NCI-H1436 (cell line): ENCODE measurements at regions not wholly inside any gene's neighbourhood (a gene's known extent, or its start where the extent isn't known, plus 50 kb on each side); places are given as distances from the start of the nearest gene placed in this dataset.

Source experiments
- DNase-seq: peaks from one replicate; lab custom pipeline; 2025; lab: John Stamatoyannopoulos, UW

DNA sequence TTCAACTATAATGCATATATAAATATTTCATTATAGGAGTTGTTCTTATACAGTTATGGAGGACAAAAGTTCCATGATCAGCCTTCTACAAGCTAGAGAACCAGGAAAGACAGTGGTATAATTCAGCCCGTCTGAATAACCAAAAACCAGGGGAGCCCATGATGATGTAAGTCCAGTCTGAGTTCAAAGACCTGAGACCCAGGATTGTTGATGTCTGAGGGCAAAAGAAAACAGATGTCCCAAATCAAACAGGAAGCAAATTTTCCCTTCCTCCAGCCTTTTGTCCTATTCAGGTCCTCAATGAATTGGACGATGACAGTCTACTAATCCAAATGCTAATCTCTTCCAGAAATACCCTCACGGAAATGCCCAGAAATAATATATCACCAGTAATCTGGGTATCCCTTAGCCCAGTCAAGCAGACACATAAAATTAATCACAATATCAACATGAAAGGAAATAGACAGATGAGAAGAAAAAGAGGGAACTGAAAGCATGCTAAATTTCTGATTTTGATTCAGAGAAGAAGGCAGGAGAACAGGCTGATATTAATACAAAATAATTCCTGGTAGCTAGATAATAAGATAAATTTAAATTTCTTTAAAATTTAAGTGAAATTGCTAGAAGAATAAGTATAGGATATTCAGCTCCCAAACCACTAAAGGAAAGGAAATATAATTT lies 255.6 kb upstream of the CTAGE1 start:
- DNase-seq: no peak

DNA sequence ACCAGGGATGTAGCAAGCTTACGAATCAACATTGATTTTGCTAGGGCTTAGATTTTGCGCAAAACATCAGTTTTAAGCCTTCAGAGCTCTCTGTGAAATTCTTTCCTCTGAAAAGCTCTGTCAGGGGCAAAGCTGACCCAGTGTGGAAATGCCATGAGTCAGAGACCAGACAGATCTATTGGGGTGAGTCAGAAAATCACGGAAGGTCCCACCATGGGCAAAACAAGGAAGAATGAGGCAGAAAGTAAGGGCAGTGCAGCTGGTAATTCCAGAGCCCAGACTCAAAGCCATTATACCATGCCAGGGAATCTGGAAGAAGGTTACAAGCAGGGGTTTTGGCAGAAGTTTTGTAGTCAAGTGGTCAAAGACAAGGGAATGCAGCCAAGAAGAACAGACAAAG lies 256.6 kb upstream of the CTAGE1 start:
- no peak for DNase-seq

DNA sequence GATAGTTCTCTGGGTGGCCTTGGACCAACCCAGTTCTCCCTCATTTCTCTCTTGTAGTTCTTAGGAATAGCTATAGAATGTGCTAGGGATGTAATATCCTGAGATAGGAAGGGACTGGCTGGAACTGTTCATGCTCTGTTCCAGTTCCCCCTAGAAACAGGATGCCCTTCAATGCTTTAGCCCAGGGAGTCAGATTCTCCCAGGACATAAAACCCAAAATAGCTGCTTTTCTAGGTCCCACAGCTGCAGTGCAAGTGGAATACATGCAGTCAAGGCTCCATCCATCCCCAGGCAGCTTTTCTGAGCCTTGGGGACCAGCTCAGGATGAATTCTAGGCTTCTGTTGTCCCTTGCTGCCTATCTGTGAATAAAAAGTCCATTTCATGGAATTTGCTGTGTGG lies 257.3 kb upstream of the CTAGE1 start:
- no peak for DNase-seq

DNA sequence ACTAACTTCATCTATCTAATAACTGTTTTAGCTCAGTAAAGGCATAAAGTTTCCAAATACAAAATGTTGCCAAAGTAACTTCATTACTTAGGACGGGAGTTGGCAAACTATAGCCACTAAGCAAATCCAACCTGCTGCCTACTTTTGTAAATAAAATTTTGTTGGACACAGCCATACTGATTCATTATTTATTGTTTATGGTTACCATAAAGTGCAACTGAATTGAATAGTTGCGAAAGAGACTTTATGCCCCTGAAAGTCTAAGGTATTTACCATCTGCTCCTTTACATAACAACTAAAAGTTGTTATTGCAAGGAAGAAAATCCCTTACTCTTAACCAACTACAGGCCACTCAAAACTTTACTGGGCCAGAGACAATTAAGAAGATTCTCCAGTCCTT lies 256.7 kb upstream of the RBBP8 start:
- DNase-seq: no peak

DNA sequence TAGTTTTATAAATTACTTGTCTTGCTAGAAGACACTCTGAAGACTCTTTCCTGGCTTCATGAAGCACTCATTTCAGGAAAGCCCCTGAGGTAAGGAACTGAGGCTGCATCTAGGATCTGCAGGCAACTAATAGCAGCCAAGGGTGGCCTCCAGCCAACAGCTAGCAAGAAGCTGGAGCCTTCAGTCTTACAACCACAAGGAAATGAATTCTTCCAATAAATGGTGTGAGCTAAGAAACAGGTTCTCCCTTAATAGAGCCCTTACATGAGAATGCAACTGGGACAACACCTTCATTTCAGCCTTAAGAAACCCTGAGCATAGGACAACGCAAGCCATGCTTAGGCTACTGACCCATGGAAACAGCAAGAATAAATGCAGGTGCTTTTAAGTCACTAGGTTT lies 254.6 kb upstream of the RBBP8 start:
- no peak for DNase-seq

DNA sequence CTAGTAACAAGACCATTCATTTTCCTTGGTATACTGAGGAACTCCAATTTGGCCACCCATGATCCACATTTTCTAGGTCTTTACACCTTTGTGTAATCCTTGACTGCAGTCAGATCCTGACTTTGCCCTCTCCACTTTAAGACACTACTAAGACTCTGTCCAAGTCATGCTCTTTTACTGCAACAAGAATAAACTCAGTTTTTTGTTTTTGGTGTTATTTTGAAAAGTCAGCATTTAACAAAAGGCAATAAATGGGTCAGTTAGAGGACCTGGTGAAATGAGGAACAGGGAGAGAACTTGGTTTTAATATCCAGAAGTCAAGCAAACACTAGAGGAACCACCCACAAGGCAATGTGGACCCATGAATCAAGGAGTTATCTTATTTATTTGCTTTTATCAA lies 252.2 kb upstream of the RBBP8 start:
- DNase-seq: no peak

DNA sequence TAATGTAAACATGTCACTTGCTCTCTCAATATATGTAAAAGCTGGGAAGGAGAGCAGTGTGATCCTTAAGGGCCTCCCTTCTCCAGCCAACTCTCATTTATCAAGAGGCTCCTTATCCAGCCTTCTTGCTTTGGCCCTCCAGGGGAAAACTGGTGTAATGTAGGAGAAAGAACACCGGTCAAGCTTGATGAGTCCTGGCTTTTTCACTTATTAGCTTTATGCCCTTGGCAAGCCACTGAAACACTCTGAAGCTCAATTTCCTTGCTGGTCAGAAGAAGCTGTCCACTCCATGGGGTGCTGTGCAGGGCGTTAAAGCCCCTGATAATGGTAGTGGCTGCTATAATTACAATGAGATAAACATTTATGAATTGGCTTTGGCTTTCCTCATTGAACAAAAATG lies 251.2 kb upstream of the RBBP8 start:
- no peak for DNase-seq

DNA sequence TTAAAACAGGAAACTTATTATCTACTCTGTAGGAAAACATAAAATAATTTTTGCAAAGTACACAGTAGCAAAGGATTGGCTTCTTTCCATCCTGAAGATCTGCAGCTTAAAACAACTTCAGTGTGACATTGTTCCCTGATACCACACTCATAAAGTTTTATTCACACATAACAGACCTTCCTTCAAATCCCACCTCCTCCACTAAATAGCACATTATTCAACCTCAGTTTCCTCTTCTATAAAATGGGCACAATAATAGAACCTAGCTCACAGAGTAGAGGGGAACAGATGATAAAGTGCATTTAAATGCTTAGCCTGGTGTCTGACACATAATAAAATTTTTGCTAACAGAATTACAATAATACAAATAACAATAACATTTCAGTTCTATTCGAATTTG lies 250.4 kb upstream of the RBBP8 start:
- no peak for DNase-seq

DNA sequence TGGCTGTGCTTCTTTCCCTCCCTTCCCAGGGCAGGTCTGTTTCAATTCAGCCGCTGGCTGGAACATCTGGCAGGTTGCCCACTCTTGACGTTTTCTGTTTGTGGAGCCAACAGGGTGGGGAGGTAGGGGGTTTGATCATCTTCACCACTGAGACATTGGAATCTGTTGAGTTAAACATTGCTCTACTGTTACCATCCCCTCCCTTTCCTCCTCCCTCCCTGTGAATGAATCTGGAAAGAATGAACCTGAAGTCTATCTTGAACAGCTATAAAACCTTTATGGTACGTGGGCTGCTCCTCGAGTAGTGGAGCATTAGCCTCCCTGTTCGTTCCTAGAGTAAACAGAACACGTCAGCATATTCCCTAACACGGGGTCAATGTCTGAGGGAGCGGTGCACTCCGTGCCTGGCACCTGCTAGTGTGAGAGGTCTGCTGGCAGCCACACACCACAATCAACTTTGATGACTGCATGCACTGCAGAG lies 249.9 kb upstream of the RBBP8 start:
- DNase-seq: no peak

DNA sequence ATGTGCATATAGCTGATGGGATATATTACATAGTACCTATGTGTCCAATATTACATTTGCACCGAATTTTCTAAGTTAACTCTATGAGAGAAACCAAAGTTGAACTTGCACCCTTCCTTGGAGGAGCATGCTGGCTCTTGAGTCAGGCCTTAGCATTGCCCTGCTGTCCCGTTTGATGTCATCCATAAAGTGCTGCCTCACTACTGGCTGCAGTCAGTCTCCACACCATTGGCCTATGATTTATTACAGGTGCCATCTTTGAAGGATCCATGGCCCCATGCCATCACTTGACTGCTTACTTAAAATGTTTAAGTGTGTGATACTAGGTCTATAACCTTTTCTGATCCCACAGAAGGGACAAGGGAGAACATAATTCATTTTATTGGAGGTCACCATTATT lies 249.3 kb upstream of the RBBP8 start:
- no peak for DNase-seq

DNA sequence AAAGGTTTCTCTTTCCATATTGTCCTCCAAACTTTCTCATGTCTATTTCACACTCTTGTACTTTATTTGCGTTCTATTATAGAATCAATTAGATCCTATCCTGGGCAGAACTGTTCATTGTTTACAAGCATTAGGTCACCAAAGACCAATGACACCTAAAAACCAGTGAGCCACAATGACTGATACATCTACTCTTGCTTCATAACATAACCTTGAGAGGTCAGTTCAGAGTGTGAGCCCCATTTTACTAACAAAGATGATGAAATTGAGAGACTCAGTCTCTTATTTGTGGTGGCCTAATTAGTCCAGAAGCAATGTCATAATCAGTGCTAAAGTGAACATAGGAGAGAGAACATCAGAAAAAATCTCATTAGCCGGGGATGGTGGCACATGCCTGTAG lies 248.9 kb upstream of the RBBP8 start:
- no peak for DNase-seq

DNA sequence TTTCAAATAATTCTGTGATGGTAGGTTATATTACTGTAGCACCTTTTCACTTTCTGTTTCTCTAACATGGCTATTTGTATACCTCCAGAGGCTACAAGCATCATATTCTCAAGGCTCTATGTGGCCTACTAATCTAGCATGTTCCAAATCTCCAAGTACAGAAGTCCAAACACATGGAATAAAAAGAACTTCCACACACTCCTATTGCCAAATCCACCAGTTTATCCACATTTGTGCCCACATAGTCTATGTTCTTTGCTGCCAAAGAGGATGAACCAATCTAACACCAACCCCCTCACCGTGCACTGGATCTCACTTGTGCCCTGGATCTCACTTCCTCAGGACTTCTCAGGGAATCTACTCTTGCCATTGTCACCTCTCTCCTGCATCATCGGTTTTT lies 247.3 kb upstream of the RBBP8 start:
- no peak for DNase-seq

DNA sequence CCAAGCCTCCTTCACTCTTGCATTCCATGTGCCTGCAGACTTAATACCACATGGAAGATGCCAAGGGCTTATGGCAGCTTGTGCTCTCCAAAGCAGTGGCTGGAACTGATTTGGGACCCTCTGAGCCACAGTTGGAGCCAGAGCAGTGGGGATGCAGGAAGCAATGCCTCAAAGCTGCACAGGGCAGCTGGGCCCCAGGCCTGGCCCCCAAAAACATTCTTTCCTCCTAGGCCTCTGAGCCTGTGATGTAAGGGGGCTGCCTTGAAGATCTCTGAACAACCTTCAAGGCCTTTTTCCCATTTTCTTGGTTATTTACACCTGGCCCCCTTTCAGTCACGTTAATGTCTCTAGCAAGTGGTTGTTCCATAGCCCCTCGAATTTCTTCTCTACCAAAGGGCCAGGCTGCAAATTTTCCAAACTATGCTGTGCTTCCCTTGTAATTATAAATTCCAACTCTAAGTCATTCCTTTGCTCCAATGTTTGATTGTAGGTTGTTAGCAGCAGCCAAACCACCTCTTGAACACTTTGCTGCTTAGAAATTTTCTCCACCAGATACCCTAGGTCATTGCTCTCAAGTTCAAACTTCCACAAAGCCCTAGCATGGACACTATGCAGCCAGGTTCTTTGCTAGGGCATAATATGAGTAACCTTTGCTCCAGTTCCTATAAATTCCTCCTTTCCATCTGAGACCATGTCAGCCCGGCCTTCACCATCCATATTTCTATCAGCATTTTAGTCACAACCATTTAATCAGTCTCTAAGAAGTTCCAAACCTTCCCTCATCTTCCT lies 245.0 kb upstream of the RBBP8 start:
- DNase-seq: no peak

DNA sequence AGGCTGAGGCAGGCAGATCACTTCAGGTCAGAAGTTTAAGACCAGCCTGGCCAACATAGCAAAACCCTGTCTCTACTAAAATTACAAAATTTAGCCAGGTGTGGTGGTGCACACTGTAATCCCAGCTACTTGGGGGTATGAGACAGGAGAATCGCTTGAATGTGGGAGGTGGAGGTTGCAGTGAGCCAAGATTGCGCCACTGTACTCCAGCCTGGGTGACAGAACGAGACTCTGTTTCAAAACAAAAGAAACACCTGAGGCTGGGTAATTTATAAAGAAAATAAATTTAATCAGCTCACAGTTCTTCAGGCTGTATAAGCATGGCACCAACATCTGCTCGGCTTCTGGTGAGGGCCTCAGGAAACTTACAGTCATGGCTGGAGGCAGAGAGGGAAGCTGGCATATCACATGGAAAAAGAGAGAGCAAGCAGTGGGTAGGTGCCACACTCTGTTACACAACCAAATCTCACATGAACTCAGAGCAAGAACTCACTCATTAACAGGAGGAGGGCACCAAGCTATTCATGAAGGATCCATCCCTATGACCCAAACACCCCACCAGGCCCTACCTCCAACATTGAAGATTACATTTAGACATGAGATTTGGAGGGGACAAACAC lies 244.1 kb upstream of the RBBP8 start:
- no peak for DNase-seq

DNA sequence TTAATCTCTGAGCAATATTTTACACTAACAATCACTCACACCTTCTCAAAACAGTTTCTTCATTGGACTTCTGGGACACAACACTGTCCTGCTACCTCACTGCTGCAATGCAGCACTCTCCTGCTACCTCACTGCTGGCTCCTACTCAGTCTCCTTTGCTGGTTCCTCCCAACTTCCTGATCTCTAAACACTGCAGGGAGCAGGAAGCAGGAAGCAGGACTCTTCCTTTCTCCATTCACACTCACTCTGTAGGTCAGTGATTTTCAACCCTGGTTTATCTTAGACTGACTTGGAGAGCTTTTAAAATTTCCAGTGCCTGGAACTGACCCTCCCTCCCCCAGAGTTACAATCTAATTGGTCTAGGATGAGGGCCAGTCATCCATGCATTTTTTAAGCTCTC lies 243.4 kb upstream of the RBBP8 start:
- DNase-seq: no peak

DNA sequence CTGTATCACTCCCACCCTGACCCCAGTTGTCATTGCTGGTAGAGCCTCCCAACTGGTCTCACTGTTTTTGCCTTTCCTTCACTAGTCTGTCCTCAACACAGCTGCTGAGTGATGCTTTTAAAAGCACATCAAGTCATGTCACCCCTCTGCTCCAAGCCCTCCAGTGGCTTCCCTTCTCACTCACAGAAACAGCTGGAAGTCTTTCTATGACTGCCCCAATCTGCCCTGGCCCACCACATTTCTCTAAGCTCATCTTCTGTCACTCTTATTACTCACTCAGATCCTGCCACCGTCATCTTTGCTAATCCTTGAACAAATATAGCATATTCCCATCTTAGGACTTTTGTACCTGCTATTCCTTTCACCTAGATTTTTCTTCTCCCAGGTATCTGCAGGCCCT lies 242.6 kb upstream of the RBBP8 start:
- DNase-seq: no peak

DNA sequence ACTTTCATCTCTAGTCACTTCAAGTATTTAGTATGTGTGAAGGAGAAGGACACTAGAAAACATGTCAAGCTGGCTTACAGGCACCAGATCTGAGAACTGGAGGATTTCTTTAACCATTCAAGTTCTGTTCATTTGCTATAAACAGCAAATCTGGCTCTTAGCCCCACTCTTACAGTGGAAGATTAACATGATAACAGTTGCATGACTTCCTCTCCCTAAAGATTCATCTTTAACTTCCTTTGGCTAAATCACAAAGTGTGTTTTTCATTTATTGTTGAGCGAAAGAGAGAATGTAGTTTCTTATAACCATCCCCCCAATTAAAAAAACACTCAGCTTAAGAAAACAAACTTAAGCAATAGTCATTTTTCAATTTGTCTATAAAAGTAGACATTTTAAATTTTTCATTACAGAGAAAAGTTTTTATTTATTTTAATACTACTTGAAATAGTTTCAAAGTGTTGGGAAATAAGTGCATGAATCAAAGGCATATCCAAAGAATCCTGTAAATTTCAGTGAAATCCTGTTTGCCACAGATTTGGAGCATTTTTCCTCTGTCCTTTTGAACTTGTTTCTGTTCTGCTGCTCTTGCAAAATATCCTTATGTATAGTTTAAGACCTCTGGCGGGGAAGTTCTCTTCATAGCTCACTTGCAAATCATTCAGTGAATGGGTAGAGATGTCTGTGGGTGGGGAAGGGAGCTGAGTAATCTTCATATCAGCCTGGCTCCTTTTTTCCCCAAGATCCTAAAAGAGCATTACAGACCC lies 241.0 kb upstream of the RBBP8 start:
- no peak for DNase-seq

DNA sequence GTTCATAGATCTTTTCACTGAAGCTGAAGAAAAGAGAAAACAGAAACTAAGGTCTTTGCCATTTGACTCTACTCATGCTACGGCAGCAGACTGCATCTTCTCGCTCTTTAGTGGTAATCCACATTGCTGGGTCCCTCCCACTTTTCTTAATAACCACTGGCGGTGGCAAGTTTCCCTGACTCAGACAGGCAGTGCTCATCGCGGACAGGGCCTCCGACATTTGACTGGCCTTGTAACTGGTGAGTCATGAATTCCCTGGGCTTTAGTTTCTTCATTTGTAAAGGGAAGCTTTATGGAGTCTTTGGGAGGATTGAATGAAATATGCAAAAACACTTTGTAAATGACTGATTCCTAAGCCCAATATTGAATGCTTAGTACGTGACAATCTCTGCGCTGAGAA lies 238.2 kb upstream of the RBBP8 start:
- no peak for DNase-seq

DNA sequence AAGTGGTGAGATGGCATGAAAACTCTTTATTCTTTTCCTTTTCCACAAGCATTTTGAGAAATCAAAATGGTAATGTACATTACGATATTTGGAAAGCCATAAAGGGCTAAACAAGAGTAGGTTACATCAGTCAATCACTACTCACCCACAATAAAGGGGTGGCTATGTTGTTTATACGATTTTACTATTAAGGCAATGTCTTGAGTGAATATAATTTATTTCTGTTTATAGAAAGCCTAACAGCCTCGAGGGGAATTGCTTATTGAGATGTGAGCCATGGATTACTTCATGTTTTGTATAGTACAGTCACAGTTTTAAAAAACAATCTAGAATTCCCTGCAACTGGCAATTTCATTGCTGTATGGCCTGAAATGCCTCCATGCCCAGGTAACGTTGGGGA lies 237.5 kb upstream of the RBBP8 start:
- no peak for DNase-seq

DNA sequence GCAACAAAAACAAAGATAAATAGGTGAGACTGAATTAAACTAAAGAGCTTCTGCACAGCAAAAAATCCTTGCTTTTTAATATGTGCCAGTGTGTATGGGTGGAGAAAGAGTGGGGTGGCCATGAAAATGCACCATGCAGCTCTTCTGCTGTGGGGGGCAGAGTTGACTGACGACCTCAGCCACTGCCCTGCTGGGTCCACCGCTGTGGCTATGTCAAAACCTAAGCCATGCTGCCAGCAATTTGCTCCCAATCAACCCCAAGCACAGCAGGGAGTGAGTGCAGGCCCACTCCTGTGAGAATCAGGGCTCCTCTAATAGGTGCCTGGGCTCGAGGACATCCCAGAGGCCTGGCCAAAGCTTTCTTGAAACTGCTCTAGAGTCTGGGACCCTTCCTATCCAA lies 235.6 kb upstream of the RBBP8 start:
- no peak for DNase-seq

DNA sequence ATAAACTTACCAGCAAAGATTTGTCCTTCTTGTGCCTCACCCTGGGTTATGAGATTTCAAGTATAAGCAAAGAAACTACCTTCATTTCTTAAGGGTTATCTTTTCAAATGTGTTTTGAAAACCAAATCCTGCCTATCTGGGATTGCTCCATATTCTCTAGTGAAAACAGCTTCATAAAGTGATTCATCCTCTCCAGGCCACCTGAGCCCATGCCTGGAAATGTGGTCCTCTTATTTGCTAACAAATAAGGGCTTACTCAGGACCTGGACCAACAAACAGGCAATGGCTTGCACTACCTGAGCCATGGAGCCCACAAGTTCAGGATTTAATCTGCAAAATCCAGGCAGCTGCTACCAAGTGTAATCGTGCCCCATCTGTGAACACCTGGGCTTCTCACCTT lies 234.4 kb upstream of the RBBP8 start:
- DNase-seq: no peak

DNA sequence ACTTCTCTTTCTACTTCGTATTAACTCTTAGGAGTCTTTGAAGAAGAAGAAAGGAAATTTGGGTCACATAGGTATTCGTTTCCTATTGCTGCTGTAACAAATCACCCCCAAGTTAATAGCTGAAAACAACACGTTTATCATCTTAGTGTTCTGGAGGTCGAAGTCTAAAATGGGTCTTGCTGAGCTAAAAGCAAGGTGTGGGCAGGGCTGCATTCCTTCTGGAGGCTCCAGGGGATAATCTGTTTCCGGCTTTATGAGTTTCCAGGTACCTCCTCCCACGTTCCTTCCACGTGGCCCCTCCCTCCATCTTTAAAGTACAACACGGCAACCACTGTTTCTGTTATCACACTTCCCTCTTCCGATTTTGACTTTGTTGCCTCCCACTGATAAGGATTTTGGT lies 233.5 kb upstream of the RBBP8 start:
- DNase-seq: no peak

DNA sequence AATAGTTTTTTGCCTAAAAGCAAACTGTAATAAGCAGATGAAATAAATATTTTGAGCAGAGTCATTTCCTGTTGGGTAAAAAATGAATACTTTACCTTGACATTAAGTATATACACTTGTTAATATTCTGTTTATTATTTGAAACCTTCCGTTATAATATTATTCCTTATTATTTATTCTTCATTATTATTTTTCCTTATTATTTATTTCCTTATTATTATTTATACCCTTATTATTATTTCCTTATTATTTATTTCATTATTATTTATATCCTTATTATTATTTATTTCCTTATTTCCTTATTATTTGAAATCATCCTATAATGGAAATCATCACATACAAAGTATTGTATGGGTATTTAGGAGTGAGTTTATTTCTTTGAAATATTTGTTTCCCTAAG lies 232.2 kb upstream of the RBBP8 start:
- no peak for DNase-seq
